Gastrocnemius medialis (tissue), 4 donors: ENCODE measurements at regions not wholly inside any gene's neighbourhood (a gene's known extent, or its start where the extent isn't known, plus 50 kb on each side); places are given as distances from the start of the nearest gene placed in this dataset.

Experiments used
- CTCF ChIP-seq, 5 experiments: fragments of 450-650 bp in 3 of 5; fragments of 200-600 bp in 2 of 5; sonication (generic) in 2 of 5; IDR thresholded peaks in 4 of 5; conservative IDR thresholded peaks in 1 of 5; 1 replicate in 4 of 5; 2 replicates in 1 of 5; pipeline ENCODE4 v1.5.1; 2016 to 2019; ENCODE audit warnings: antibody characterized with exemption in 5 of 5, mild to moderate bottlenecking in 3 of 5, moderate library complexity in 3 of 5
- POLR2A ChIP-seq, 2 donors: fragments of 450-650 bp; IDR thresholded peaks; one replicate each; pipeline ENCODE4 v1.6.1; 2017; ENCODE audit warnings: antibody characterized with exemption in 2 of 2, mild to moderate bottlenecking in 2 of 2, moderate library complexity in 2 of 2

DNA sequence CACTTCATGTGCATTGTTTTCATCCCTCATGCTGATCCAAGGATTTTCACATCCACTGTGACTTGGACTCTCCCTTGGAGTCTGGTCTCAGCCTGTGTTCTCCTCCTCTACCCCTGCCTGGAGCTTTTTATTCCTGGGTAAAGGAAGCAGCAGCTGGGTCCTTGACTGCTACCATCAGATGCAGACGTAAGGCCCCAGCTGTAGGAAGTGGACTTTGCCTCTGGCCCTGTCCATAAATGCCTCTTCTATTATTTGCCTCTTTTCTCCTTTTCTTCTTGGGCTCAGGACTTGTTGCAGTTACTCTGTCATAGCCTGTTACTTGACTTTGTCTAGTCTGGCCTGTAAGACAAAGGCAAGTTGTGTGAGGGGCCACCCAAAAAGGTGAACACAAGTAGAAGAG, 303.8 kb downstream of the NXPE2 start:
- TF ChIP-seq CTCF (IDR thresholded peaks at IDR 0.05 in 4 of 5, conservative IDR thresholded peaks at IDR 0.05 in 1 of 5) (no peak), POLR2A (IDR thresholded peaks at IDR 0.05) (no peak)
